Osteoblast (primary cell): ENCODE measurements at regions not wholly inside any gene's neighbourhood (a gene's known extent, or its start where the extent isn't known, plus 50 kb on each side); places are given as distances from the start of the nearest gene placed in this dataset.

ENCODE experiments used
- DNase-seq: peaks from one replicate; pipeline ENCODE4 v3.0.0; 2011; ENCODE audit warnings: low spot score, mixed read lengths; ENCODE audit not compliant: insufficient read length; ENCODE audit errors: missing footprints
- H2AFZ ChIP-seq: 2 replicates; pipeline ENCODE4 v1.6.0; 2011; ENCODE audit warnings: mild to moderate bottlenecking, low read length
- H3K27ac ChIP-seq: 2 replicates; pipeline ENCODE4 v1.5.1; 2011; ENCODE audit warnings: mild to moderate bottlenecking, low read depth, low read length, moderate library complexity
- H3K27me3 ChIP-seq: 2 replicates; pipeline ENCODE4 v1.6.0; 2012; ENCODE audit warnings: mild to moderate bottlenecking, control low read depth, inconsistent platforms, low read length, moderate library complexity; ENCODE audit not compliant: insufficient read depth
- H3K36me3 ChIP-seq: 2 replicates; pipeline ENCODE4 v1.5.1; 2011; ENCODE audit warnings: mild to moderate bottlenecking, low read length, control low read depth, moderate library complexity; ENCODE audit not compliant: insufficient read depth
- H3K4me1 ChIP-seq: 2 replicates; pipeline ENCODE4 v1.5.1; 2011; ENCODE audit warnings: mild to moderate bottlenecking, low read length, control low read depth, moderate library complexity; ENCODE audit not compliant: insufficient read depth
- H3K4me2 ChIP-seq: 2 replicates; pipeline ENCODE4 v1.6.0; 2011; ENCODE audit warnings: mild to moderate bottlenecking, low read length; ENCODE audit not compliant: insufficient read depth
- H3K4me3 ChIP-seq: fragments of 200-600 bp; sonication (generic); 3 replicates; pipeline ENCODE4 v1.5.1; 2012; ENCODE audit warnings: mild to moderate bottlenecking, low read length, inconsistent platforms; ENCODE audit not compliant: insufficient read depth
- H3K79me2 ChIP-seq: 2 replicates; pipeline ENCODE4 v1.6.0; 2012; ENCODE audit warnings: mild to moderate bottlenecking, low read length, control low read depth, inconsistent platforms; ENCODE audit not compliant: insufficient read depth
- H3K9me3 ChIP-seq: 2 replicates; pipeline ENCODE4 v1.5.1; 2011; ENCODE audit warnings: low read depth, low read length, control low read depth
- H4K20me1 ChIP-seq: 2 replicates; pipeline ENCODE4 v1.6.0; 2012; ENCODE audit warnings: mild to moderate bottlenecking, low read length, control low read depth; ENCODE audit not compliant: insufficient read depth
- CTCF ChIP-seq: IDR thresholded peaks from 2 replicates; pipeline ENCODE4 v1.5.1; 2011; ENCODE audit warnings: mild to moderate bottlenecking, low read depth, low read length, moderate library complexity; ENCODE audit errors: extremely low read depth

DNA sequence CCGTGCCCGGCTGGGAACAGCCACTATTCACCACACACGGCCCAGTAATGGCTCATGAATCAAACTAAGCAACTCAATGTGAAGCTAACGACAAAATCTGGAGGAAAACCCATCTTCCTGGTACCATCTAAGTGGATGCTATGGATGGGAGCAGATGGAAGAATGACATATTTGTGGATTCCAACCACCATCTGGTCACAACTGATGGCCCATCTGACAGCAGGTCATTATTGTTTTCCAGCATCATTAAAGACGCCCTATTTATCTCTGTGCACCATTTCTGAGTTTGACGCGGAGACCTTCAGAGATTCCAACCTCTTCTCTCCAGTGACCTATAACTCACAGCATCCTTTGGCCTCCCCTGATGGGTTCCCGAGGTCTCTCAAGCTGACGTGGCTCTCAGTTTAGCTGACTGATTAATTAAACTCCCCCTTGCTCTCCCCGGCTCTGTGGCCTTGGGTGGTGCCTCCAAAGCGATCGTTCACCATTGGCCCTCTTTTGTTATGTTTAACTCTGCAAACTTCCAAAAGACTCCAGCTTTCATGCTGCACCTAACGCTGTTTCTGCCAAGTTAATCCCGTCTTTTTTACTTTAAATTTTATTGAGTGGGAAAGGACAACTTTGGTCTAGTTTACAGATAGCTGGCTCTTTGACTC, 1514.4 kb downstream of the BRD1 start:
- no peak for DNase-seq
- Histone ChIP-seq H3K27me3 (no peaks in the 10 kb centered on the region), H3K36me3 (no peaks in the 10 kb centered on the region), H3K27ac (no peak overlapping the region), H3K79me2 (no peaks in the 10 kb centered on the region), H3K4me3 (no peak overlapping the region), H3K4me1 (no peaks in the 10 kb centered on the region), H3K9me3 (no peaks in the 10 kb centered on the region), H3K4me2 (no peak overlapping the region), H4K20me1 (no peaks in the 10 kb centered on the region), H2AFZ (no peak overlapping the region)
- no peak for TF ChIP-seq CTCF

DNA sequence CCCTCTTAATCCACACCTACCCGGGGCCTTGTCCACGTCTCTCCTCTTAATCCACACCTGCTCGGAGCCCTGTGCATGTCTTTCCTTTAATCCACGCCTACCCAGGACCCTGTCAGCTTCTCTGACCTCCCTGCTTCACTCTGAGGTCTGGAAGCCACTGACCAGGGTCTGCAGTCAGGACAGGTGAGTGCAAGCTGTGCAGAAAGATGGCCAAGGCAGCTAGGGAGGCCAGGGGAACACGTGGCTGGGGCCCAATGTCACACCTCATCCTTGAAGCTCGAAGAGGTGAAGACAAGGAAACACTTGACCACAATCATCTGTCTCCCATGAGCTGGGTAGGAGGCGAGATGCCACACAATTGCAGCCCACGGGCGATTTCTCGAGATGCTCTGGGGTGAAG, 1516.9 kb downstream of the BRD1 start:
- Histone ChIP-seq H3K4me2 (no peak overlapping the region), H4K20me1 (no peaks in the 10 kb centered on the region), H3K27ac (no peak overlapping the region), H2AFZ (no peak overlapping the region), H3K4me3 (no peak overlapping the region), H3K9me3 (no peaks in the 10 kb centered on the region), H3K4me1 (no peaks in the 10 kb centered on the region), H3K79me2 (no peaks in the 10 kb centered on the region), H3K27me3 (no peaks in the 10 kb centered on the region), H3K36me3 (no peaks in the 10 kb centered on the region)
- no peak for TF ChIP-seq CTCF
- no peak for DNase-seq

DNA sequence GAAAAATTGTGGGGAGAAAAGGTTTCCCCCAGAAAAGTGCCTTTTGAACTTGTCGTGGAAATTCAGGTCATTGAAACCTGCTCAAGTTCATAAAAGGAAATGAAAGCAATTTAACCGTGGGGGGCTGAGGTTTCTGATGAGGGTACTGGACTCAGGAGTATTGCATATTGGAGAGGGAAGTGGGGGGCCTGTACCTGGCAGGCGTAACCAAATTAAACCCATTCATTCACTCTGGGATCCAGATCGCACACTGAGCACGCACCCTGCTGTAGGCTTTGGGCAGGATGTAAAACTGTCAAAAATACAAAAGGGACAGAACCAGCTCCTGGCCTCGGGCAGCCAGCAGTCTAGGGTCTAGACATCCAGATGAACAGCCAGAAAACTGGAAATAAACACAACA, 1517.4 kb downstream of the BRD1 start:
- Histone ChIP-seq H4K20me1 (no peaks in the 10 kb centered on the region), H3K4me3 (no peak overlapping the region), H3K4me2 (no peak overlapping the region), H3K27me3 (no peaks in the 10 kb centered on the region), H3K4me1 (no peaks in the 10 kb centered on the region), H2AFZ (no peak overlapping the region), H3K79me2 (no peaks in the 10 kb centered on the region), H3K27ac (no peak overlapping the region), H3K36me3 (no peaks in the 10 kb centered on the region), H3K9me3 (no peaks in the 10 kb centered on the region)
- no peak for TF ChIP-seq CTCF
- no peak for DNase-seq

GRCh38 chr22:48309836-48310235, 1517.8 kb downstream of the BRD1 start:
- Histone ChIP-seq H3K4me1 (no peaks in the 10 kb centered on the region), H3K27ac (no peak overlapping the region), H3K4me3 (no peak overlapping the region), H3K9me3 (no peaks in the 10 kb centered on the region), H3K36me3 (no peaks in the 10 kb centered on the region), H2AFZ (no peak overlapping the region), H3K79me2 (no peaks in the 10 kb centered on the region), H3K27me3 (no peaks in the 10 kb centered on the region), H3K4me2 (no peak overlapping the region), H4K20me1 (no peaks in the 10 kb centered on the region)
- TF ChIP-seq CTCF = no peak
- no peak for DNase-seq
